ENCODE measurements at regions not wholly inside any gene's neighbourhood (a gene's known extent, or its start where the extent isn't known, plus 50 kb on each side); places are given as distances from the start of the nearest gene placed in this dataset.

DNA sequence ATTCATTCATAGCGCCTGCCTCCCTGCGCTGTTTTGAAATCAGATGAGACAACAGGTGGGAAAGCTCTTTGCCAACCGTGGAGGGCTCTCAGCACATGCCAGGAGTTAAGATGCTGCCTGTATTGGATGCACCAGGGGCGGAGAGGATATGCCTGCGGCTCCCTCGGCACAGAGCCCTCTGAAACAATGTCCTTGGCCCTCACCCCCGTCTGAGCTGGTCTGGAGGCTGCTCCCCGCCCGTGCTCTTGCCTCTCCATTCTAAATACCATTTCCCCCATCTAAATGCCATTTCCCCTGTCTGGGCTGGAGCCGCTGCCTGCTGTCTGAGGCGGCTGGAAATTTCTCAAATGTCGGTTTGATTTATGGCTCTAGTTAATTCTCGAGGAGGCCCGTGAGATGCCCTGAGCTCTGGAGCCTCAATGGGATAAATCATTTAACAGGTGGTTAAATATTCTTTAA is 50.8 kb upstream of the MLN start:
- no peak overlapping the region for H3K4me3 ChIP-seq
- H3K36me3 ChIP-seq: no peaks in the 10 kb centered on the region
- TF ChIP-seq, protein P1, sequence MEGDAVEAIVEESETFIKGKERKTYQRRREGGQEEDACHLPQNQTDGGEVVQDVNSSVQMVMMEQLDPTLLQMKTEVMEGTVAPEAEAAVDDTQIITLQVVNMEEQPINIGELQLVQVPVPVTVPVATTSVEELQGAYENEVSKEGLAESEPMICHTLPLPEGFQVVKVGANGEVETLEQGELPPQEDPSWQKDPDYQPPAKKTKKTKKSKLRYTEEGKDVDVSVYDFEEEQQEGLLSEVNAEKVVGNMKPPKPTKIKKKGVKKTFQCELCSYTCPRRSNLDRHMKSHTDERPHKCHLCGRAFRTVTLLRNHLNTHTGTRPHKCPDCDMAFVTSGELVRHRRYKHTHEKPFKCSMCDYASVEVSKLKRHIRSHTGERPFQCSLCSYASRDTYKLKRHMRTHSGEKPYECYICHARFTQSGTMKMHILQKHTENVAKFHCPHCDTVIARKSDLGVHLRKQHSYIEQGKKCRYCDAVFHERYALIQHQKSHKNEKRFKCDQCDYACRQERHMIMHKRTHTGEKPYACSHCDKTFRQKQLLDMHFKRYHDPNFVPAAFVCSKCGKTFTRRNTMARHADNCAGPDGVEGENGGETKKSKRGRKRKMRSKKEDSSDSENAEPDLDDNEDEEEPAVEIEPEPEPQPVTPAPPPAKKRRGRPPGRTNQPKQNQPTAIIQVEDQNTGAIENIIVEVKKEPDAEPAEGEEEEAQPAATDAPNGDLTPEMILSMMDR (IDR thresholded peaks at IDR 0.05): no peak
- TF ChIP-seq POLR2A (IDR thresholded peaks at IDR 0.05): no peak
- 80% methylated on average over 10 of the region's 14 CpGs for WGBS (ENCODE audit: insufficient coverage, low coverage, low lambda C conversion rate, missing lambda C conversion rate)
- no peak overlapping the region for H3K27ac ChIP-seq
- no peaks in the 10 kb centered on the region for H3K27me3 ChIP-seq
- intact Hi-C loops (cut with DNase I): loop anchor here (10.0 kb wide), 2 partner anchors 170 to 180 kb away; no protein-coding TSS in a partner anchor
- no peaks in the 10 kb centered on the region for H3K4me1 ChIP-seq
- ATAC-seq (no peak), DNase-seq (no peak)
- no peaks in the 10 kb centered on the region for H3K9me3 ChIP-seq

DNA sequence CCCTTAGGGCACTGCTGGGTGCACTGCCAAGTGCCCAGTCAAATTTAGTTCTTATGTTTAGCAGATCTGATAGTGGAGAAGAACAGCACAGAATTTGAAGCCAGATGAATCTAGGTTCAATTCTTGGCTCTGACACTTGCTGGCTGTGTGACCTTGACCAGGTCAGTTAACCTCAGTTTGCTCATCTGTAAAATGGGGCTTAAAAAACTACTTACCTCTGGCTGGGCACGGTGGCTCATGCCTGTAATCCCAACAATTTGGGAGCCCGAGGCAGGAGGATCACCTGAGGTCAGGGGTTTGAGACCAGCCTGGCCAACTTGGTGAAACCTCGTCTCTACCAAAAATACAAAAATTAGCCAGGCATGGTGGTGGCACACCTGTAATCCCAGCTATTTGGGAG is 49.9 kb upstream of the MLN start:
- TF ChIP-seq POLR2A (IDR thresholded peaks at IDR 0.05): no peak
- TF ChIP-seq, protein P1 (IDR thresholded peaks at IDR 0.05): no peak
- Histone ChIP-seq H3K9me3 (no peaks in the 10 kb centered on the region), H3K27ac (no peak overlapping the region), H3K4me1 (no peaks in the 10 kb centered on the region), H3K27me3 (no peaks in the 10 kb centered on the region), H3K36me3 (no peaks in the 10 kb centered on the region), H3K4me3 (no peak overlapping the region)
- intact Hi-C loops (cut with DNase I): loop anchor here (10.0 kb wide), 2 partner anchors 171 to 181 kb away; no protein-coding TSS in a partner anchor
- DNase-seq (no peak), ATAC-seq (no peak)
- WGBS (ENCODE audit: insufficient coverage, low coverage, low lambda C conversion rate, missing lambda C conversion rate): 80% methylated on average over 3 of the region's 3 CpGs

Small RNA genes lying in the stretch of these regions (microRNA-seq; reads per million reads assigned to microRNA genes)
- gene MIR7159: 0 reads per million in 2 donors

Small RNA genes lying in the stretch of these regions (small RNA-seq; reads per million reads assigned to genes)
- gene AL138889.2: 0 reads per million in 2 experiments
- gene MIR7159: 0 reads per million in 2 experiments
